ENCODE measurements at regions not wholly inside any gene's neighbourhood (a gene's known extent, or its start where the extent isn't known, plus 50 kb on each side); places are given as distances from the start of the nearest gene placed in this dataset.

DNA sequence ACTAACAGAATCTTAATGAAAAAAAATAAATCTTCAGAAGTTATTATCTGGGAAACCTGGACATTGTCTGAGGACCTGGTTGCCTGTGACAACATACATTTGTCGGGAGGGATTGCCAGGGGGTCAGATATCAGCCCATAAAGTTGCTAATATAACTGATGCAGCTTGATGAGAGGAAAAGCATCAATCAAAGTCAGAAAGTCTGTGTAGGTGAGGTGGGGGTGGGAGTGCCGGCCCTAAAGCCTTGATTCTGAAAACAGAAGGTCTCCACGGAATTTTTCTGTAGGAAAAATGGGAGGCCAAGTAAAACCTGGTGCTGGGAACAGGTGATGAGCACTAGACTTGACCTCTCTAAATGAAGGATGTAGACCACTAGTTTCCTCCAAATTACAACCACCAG lies 281.8 kb downstream of the FGFR2 start:
- Histone ChIP-seq H3K4me3 (ENCODE audit: low read depth in 2 of 2, low read length in 1 of 2) (no peak overlapping the region), H3K79me2 (ENCODE audit: insufficient read depth) (no peaks in the 10 kb centered on the region), H3K9me3 (peaks cover 11% of the 10 kb centered on the region), H3K36me3 (replicated peaks in 1 of 2; ENCODE audit: control insufficient read depth in 1 of 2, insufficient read depth in 2 of 2, low read length in 1 of 2) (no peaks in the 10 kb centered on the region), H2AFZ (ENCODE audit: low read depth) (no peak overlapping the region), H3K27me3 (ENCODE audit: insufficient read depth) (no peaks in the 10 kb centered on the region), H3K4me2 (no peak overlapping the region), H3K4me1 (ENCODE audit: control insufficient read depth in 1 of 2, insufficient read depth in 2 of 2, low read depth in 1 of 2, low read length in 1 of 2) (peaks cover 0 to 16% of the 10 kb centered on the region in 2 experiments; a peak in 2 of 4 replicates), H3F3A (replicated peaks; ENCODE audit: insufficient read depth) (no peaks in the 10 kb centered on the region), H3K9me2 (no peaks in the 10 kb centered on the region), H3K9ac (no peak overlapping the region), H3K27ac (ENCODE audit: low read depth in 2 of 2, low read length in 1 of 2) (no peak overlapping the region), H4K20me1 (ENCODE audit: insufficient read depth) (no peaks in the 10 kb centered on the region)
- WGBS (ENCODE audit: low lambda C conversion rate), result 17% methylated on average over 3 of the region's 3 CpGs
- ChIA-PET CTCF (no interaction called here), POLR2A (no interaction called here)
- DNase-seq, result no peak
- TF ChIP-seq, protein P1, sequence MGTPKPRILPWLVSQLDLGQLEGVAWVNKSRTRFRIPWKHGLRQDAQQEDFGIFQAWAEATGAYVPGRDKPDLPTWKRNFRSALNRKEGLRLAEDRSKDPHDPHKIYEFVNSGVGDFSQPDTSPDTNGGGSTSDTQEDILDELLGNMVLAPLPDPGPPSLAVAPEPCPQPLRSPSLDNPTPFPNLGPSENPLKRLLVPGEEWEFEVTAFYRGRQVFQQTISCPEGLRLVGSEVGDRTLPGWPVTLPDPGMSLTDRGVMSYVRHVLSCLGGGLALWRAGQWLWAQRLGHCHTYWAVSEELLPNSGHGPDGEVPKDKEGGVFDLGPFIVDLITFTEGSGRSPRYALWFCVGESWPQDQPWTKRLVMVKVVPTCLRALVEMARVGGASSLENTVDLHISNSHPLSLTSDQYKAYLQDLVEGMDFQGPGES (IDR thresholded peaks at IDR 0.05; ENCODE audit: low read depth, low read length), result no peak
- no peak for TF ChIP-seq MXI1 (IDR thresholded peaks at IDR 0.05; ENCODE audit: low read depth, low read length)
- no peak for TF ChIP-seq GABPA (IDR thresholded peaks at IDR 0.05; ENCODE audit: low read depth)
- no peak for TF ChIP-seq TCF12 (IDR thresholded peaks at IDR 0.05)
- no peak for TF ChIP-seq ELF1 (IDR thresholded peaks at IDR 0.05)
- TF ChIP-seq RCOR1 (IDR thresholded peaks at IDR 0.05; ENCODE audit: low read length), result no peak
- TF ChIP-seq FOSL2 (IDR thresholded peaks at IDR 0.05; ENCODE audit: borderline replicate concordance, low read depth), result no peak
- no peak for TF ChIP-seq FOXM1 (IDR thresholded peaks at IDR 0.05; ENCODE audit: low read depth)
- no peak for TF ChIP-seq EZH2phosphoT487 (IDR thresholded peaks at IDR 0.05; ENCODE audit: borderline replicate concordance, low read depth)
- no peak for TF ChIP-seq GATA2 (CRISPR knock-in tag; IDR thresholded peaks at IDR 0.05)
- no peak for TF ChIP-seq TAF1 (IDR thresholded peaks at IDR 0.05; ENCODE audit: borderline replicate concordance, low read depth, low read length)
- TF ChIP-seq JUND (IDR thresholded peaks at IDR 0.05), result no peak
- TF ChIP-seq, protein P2, sequence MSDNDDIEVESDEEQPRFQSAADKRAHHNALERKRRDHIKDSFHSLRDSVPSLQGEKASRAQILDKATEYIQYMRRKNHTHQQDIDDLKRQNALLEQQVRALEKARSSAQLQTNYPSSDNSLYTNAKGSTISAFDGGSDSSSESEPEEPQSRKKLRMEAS (IDR thresholded peaks at IDR 0.05; ENCODE audit: low read depth), result no peak
- no peak for TF ChIP-seq SIN3A (IDR thresholded peaks at IDR 0.05; ENCODE audit: borderline replicate concordance, low read depth, low read length)
- TF ChIP-seq NRF1 (IDR thresholded peaks at IDR 0.05; ENCODE audit: low read depth, low read length), result no peak
- TF ChIP-seq, protein P3, sequence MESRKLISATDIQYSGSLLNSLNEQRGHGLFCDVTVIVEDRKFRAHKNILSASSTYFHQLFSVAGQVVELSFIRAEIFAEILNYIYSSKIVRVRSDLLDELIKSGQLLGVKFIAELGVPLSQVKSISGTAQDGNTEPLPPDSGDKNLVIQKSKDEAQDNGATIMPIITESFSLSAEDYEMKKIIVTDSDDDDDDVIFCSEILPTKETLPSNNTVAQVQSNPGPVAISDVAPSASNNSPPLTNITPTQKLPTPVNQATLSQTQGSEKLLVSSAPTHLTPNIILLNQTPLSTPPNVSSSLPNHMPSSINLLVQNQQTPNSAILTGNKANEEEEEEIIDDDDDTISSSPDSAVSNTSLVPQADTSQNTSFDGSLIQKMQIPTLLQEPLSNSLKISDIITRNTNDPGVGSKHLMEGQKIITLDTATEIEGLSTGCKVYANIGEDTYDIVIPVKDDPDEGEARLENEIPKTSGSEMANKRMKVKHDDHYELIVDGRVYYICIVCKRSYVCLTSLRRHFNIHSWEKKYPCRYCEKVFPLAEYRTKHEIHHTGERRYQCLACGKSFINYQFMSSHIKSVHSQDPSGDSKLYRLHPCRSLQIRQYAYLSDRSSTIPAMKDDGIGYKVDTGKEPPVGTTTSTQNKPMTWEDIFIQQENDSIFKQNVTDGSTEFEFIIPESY (IDR thresholded peaks at IDR 0.05; ENCODE audit: borderline replicate concordance, low read depth), result no peak
- TF ChIP-seq RXRA (IDR thresholded peaks at IDR 0.05; ENCODE audit: borderline replicate concordance, low read depth), result no peak
- no peak for TF ChIP-seq POLR2AphosphoS5 (IDR thresholded peaks at IDR 0.05; ENCODE audit: low read depth, low read length)
- TF ChIP-seq RAD21 (IDR thresholded peaks at IDR 0.05; ENCODE audit: low read length), result no peak
- TF ChIP-seq, protein P4, sequence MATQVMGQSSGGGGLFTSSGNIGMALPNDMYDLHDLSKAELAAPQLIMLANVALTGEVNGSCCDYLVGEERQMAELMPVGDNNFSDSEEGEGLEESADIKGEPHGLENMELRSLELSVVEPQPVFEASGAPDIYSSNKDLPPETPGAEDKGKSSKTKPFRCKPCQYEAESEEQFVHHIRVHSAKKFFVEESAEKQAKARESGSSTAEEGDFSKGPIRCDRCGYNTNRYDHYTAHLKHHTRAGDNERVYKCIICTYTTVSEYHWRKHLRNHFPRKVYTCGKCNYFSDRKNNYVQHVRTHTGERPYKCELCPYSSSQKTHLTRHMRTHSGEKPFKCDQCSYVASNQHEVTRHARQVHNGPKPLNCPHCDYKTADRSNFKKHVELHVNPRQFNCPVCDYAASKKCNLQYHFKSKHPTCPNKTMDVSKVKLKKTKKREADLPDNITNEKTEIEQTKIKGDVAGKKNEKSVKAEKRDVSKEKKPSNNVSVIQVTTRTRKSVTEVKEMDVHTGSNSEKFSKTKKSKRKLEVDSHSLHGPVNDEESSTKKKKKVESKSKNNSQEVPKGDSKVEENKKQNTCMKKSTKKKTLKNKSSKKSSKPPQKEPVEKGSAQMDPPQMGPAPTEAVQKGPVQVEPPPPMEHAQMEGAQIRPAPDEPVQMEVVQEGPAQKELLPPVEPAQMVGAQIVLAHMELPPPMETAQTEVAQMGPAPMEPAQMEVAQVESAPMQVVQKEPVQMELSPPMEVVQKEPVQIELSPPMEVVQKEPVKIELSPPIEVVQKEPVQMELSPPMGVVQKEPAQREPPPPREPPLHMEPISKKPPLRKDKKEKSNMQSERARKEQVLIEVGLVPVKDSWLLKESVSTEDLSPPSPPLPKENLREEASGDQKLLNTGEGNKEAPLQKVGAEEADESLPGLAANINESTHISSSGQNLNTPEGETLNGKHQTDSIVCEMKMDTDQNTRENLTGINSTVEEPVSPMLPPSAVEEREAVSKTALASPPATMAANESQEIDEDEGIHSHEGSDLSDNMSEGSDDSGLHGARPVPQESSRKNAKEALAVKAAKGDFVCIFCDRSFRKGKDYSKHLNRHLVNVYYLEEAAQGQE (IDR thresholded peaks at IDR 0.05; ENCODE audit: low read depth, low read length), result no peak

Data from SK-N-SH (cell line).